T-helper 2 cell treated with Interferon-gamma antibody and Interleukin-4, amounts not matched to agents 5 μg/mL and 100 μg/mL, for 36 hours (primary cell): ENCODE measurements at regions not wholly inside any gene's neighbourhood (a gene's known extent, or its start where the extent isn't known, plus 50 kb on each side); places are given as distances from the start of the nearest gene placed in this dataset.
A peak's percentile ranks its signal among the peaks of the same experiment; 100 is the strongest.

Experiments
- DNase-seq: peaks from one replicate; pipeline ENCODE4 v3.0.0; 2021; ENCODE audit warnings: low spot score
- H3K27ac Mint-ChIP-seq: one replicate; pipeline ENCODE4 v1.8.0; 2021; ENCODE audit warnings: mild to moderate bottlenecking, mixed read lengths
- H3K27me3 Mint-ChIP-seq: one replicate; pipeline ENCODE4 v1.8.0; 2021; ENCODE audit warnings: low read depth, mixed read lengths
- H3K36me3 Mint-ChIP-seq: one replicate; pipeline ENCODE4 v1.8.0; 2021; ENCODE audit warnings: low read depth, mixed read lengths
- H3K4me1 Mint-ChIP-seq: one replicate; pipeline ENCODE4 v1.8.0; 2021; ENCODE audit warnings: low read depth, mixed read lengths
- H3K4me3 Mint-ChIP-seq: one replicate; pipeline ENCODE4 v1.8.0; 2022; ENCODE audit warnings: mild to moderate bottlenecking, moderate library complexity, mixed read lengths
- H3K9me3 Mint-ChIP-seq: one replicate; pipeline ENCODE4 v1.8.0; 2021; ENCODE audit warnings: mixed read lengths

DNA sequence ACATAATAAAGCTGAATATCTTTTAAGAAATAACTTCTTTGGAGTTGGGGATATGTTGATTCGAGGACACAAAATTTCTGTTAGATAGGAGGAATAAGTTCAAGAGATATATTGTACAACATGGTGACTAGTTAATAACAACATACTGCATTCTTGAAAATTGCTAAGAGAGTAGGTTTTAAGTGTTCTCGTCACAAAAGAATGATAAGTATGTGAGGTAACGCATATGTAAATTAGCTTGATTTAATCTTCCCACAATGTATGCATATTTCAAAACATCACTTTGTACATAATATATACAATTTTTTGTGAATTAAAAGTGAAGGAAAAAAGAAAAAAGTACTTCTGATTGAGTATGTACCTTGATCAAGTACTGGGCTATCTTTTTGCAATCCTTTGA is 428.0 kb upstream of the TRPC7 start:
- H3K4me1 Mint-ChIP-seq = no peaks in the 10 kb centered on the region
- no peak for DNase-seq
- peaks cover 6% of the 10 kb centered on the region for H3K9me3 Mint-ChIP-seq
- H3K4me3 Mint-ChIP-seq = no peak overlapping the region
- H3K36me3 Mint-ChIP-seq = no peaks in the 10 kb centered on the region
- H3K27ac Mint-ChIP-seq = no peak overlapping the region
- no peaks in the 10 kb centered on the region for H3K27me3 Mint-ChIP-seq

DNA sequence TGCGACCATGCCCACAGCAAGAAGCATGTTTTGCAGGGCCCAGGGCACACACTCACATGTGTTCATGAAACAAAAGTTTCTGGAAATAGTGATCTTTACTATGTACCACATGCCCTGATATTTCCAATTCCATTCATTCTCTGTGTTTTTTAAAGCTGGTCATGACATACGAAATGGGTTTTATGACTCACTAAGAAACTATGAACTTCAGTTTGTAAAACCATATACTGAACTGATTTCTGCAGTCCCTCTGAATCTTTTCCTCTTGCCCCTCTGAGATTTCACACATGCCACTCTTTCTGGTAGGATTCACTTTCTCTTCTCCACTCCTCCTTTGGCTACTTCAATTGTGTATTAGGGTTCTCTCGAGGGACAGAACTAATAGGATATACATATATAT is 416.1 kb upstream of the TRPC7 start:
- no peak overlapping the region for H3K27ac Mint-ChIP-seq
- no peaks in the 10 kb centered on the region for H3K9me3 Mint-ChIP-seq
- DNase-seq = no peak
- H3K4me1 Mint-ChIP-seq = no peaks in the 10 kb centered on the region
- H3K36me3 Mint-ChIP-seq = no peaks in the 10 kb centered on the region
- no peak overlapping the region for H3K4me3 Mint-ChIP-seq
- no peaks in the 10 kb centered on the region for H3K27me3 Mint-ChIP-seq

DNA sequence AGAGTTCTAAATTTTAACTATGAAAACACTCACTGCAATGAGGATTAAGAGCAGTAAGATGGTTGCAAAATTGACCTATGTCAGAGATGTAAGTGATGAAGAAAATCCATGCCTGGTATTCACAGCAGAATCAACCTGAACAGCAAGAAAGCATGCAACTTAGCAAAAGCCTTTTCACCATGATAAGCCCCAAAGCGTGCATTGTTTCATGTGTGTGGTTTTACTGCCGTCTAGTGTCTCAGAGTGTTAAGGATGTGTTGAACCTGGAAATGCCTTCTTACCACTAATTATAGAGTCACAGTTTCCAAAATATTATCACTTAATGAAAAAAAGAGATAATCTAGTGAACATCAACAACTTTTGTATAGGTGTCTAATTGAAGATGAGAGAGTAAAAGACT is 415.2 kb upstream of the TRPC7 start:
- Mint-ChIP-seq H3K4me3 (no peak overlapping the region), H3K27me3 (no peaks in the 10 kb centered on the region), H3K27ac (no peak overlapping the region), H3K9me3 (no peaks in the 10 kb centered on the region), H3K4me1 (no peaks in the 10 kb centered on the region), H3K36me3 (no peaks in the 10 kb centered on the region)
- no peak for DNase-seq

DNA sequence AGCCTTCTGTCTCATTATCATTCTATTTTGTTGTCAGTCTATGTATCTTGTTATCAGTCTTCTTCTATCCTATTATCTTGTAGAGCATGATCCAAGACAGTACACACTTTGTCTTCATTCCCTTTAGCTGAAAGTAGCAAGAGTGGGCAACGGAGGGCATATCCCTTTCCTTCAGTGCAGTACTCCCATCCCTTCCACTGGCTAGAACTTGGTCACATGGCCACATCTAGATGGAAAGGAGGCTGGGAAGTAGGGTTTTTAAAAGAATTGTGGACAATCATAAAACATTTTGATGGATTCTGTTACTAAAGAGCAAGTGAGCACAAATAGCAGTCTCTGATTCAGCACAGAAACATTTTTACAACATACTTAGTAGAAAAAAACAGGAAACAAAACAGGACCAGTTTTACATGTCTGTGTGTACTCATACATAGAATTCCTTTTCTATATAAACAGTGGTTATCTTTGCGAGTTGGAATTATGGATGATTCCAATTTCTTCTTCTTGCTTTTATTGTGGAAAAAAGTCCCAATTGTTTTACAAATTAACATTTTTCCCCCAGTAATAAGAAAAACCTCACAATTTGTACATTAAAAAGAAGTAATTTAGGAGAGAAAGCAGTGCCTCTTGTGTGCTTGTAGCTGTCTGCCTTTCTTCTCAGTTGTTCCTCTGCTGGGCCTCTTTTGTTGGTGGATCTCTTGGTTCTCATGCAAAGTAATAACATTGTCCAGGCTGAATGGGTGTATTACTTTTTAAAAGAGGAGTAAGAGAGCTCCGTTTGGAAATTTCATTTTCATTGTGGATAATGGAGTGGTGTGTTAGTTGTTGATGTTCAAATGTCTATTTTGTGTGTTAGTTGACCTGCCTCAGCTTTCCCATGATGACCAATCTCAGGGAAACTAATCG is 410.9 kb upstream of the TRPC7 start:
- Mint-ChIP-seq H3K27me3 (no peaks in the 10 kb centered on the region), H3K27ac (no peak overlapping the region), H3K36me3 (no peaks in the 10 kb centered on the region), H3K4me1 (no peaks in the 10 kb centered on the region), H3K9me3 (no peaks in the 10 kb centered on the region), H3K4me3 (no peak overlapping the region)
- no peak for DNase-seq

DNA sequence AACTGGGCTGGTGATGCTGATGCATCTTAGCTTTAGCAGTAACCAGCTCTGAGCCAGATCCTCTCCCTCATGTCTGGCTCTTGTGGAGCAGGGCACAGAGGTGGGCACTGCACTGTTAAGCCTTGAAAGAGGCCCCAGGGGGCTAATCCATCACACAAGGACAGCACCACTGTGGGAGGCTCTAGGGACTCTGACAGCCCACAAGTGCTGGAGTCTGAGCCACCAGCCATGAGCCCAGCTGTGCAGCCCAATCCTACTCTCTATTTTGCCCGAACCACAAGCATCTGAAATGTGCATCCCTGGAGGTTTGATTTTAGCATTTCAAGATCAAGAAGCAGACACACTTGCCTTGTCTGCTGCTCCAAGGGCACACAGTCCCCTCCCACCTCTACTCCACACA is 407.1 kb upstream of the TRPC7 start:
- no peak overlapping the region for H3K27ac Mint-ChIP-seq
- no peaks in the 10 kb centered on the region for H3K9me3 Mint-ChIP-seq
- H3K36me3 Mint-ChIP-seq = no peaks in the 10 kb centered on the region
- no peaks in the 10 kb centered on the region for H3K27me3 Mint-ChIP-seq
- H3K4me1 Mint-ChIP-seq = no peaks in the 10 kb centered on the region
- DNase-seq = no peak
- no peak overlapping the region for H3K4me3 Mint-ChIP-seq

DNA sequence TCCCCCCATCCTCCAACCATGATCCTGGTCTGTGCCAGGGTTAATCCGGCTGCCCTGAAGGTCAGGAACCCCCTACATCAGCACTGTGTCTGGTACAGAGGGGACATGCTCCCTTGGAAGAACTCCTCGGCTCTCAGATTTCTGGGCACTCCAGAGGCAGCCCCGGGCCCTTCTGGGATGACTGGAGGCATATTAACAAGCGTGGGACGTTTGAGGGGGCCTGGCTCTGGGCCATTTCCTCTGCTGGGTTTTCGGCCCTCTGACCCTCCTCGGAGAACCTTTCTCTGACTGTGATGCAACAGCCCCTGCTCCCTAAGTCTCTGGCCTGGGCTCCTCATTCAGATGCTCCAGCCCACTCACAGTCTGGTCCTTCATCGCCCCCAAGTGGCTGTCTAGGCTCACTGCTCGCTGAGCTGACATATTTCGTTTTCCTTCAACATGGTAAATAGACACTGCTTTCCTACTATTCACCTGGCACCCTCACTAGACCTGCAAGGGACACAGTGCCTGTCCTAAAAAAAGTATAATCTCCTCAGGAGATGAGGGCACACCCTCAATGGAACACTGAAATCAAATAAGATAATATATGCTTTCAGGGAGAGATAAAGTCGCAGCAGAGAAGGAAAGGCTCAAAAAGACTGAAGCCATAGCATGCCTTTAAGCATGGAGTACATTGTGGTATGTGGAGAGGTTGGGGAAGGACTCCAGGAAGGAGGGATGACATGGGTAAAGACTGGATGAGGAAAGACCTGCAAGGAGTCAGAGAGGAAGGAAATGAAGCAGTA is 404.7 kb upstream of the TRPC7 start:
- Mint-ChIP-seq H3K27ac (no peak overlapping the region), H3K36me3 (no peaks in the 10 kb centered on the region), H3K4me1 (no peaks in the 10 kb centered on the region), H3K27me3 (no peaks in the 10 kb centered on the region), H3K4me3 (no peak overlapping the region), H3K9me3 (no peaks in the 10 kb centered on the region)
- DNase-seq = peak; percentile 13

DNA sequence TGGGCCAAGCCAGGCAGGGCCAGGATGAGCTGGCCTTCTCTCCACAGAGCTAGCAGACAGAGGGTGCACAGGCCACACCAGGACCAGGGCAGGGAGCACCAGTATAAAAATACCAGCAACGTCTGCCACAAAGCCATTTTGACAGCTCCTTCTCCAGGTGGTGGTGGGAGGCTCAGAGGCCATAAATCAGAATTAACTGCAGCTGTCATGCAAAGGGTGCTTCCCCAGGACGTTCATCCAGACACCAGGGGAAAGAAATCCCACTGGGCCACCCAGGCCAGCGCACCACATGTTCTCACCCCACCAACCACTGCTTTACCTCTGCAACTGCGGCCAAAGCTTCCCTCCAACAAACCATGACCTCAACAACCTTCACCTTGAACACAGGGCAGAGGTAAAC is 403.7 kb upstream of the TRPC7 start:
- H3K4me1 Mint-ChIP-seq = no peaks in the 10 kb centered on the region
- no peaks in the 10 kb centered on the region for H3K36me3 Mint-ChIP-seq
- H3K4me3 Mint-ChIP-seq = no peak overlapping the region
- H3K27me3 Mint-ChIP-seq = no peaks in the 10 kb centered on the region
- no peak overlapping the region for H3K27ac Mint-ChIP-seq
- no peak for DNase-seq
- no peaks in the 10 kb centered on the region for H3K9me3 Mint-ChIP-seq

DNA sequence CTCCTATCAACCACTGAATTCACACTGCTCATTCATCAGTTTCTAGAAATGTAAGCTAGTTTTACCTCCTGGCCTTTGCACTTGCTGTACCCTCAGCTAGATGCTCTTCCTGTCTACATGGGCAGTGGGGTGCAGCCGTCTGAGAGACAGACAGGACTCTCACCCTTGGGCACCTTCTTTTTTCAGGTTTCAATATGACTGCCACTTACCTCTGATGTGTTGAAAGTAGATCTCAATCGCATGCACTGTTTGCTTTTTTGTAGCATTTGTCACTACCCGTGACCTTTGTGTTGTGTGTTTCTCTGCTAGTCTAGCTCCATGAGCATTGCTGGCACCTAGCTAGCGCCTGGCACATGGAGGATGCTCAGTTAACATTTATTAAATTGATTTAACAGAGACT is 403.1 kb upstream of the TRPC7 start:
- no peak overlapping the region for H3K27ac Mint-ChIP-seq
- H3K4me3 Mint-ChIP-seq = no peak overlapping the region
- H3K27me3 Mint-ChIP-seq = no peaks in the 10 kb centered on the region
- no peaks in the 10 kb centered on the region for H3K4me1 Mint-ChIP-seq
- DNase-seq = no peak
- no peaks in the 10 kb centered on the region for H3K9me3 Mint-ChIP-seq
- no peaks in the 10 kb centered on the region for H3K36me3 Mint-ChIP-seq

DNA sequence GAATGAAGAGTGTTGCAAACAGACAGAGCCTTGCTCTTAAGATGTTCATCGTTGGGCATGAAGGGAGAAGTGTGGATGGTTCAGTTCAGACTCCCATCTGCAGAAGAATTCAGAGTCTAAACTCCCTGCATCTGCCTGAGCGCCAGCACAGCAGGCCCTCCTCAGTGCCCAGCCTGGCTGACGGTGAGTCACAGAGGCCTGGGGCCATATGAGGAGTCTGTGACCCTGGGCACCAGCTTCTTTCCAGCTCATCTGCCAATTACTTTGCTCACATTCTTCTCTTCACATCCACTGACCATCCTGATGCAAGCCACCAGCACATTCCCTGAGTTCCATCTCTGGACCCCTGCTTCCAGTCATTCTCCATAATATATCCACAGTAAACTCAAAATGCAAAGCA is 401.1 kb upstream of the TRPC7 start:
- no peak overlapping the region for H3K27ac Mint-ChIP-seq
- H3K27me3 Mint-ChIP-seq = no peaks in the 10 kb centered on the region
- H3K4me3 Mint-ChIP-seq = no peak overlapping the region
- no peaks in the 10 kb centered on the region for H3K4me1 Mint-ChIP-seq
- no peaks in the 10 kb centered on the region for H3K36me3 Mint-ChIP-seq
- DNase-seq = no peak
- H3K9me3 Mint-ChIP-seq = no peaks in the 10 kb centered on the region

DNA sequence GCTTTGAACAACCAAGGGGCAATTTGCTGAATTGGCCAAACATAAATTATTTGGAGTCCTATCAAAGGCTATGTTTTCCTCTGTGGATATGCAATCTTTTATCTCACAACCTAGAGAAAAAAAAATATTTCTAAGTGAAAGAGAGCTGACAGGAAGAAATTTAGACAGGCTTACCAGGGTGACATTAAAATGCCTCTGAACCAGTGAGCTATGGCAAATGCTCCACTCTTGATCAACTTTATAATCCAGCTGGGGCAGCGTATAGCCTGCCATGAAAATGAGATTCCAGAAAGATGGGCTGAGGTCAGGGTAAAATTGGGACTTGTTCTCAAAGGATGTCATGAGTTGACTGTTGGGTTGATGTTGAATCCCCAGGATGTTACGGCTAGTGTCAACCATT is 399.3 kb upstream of the TRPC7 start:
- Mint-ChIP-seq H3K27me3 (no peaks in the 10 kb centered on the region), H3K4me3 (no peak overlapping the region), H3K36me3 (no peaks in the 10 kb centered on the region)

DNA sequence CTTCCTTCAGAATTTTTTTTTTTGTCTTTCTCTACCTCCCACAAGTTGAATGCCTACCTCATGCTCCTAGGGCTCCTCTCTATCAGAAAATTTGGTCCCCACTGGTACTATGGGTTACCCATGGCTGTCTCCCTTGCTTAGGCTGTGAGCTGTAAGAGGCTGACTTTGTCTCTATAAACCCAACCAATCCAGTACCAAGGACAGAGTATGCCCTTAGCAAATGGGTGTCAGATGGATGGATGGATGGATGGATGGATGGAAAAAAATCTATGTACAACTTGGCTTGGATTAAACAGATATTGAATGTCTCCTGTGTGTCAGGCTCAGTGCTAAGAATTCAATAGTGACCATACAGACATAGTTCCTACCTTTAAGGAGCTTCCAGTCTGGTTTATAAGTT is 398.2 kb upstream of the TRPC7 start:
- H3K27ac Mint-ChIP-seq = no peak overlapping the region
- H3K9me3 Mint-ChIP-seq = no peaks in the 10 kb centered on the region
- no peaks in the 10 kb centered on the region for H3K27me3 Mint-ChIP-seq
- no peak overlapping the region for H3K4me3 Mint-ChIP-seq
- H3K4me1 Mint-ChIP-seq = no peaks in the 10 kb centered on the region
- H3K36me3 Mint-ChIP-seq = no peaks in the 10 kb centered on the region
- DNase-seq = no peak

More for the DNA sequence above, 399.3 kb upstream of the TRPC7 start:
- H3K27ac Mint-ChIP-seq = no peak overlapping the region
- H3K4me1 Mint-ChIP-seq = no peaks in the 10 kb centered on the region
- DNase-seq = no peak
- no peaks in the 10 kb centered on the region for H3K9me3 Mint-ChIP-seq

DNA sequence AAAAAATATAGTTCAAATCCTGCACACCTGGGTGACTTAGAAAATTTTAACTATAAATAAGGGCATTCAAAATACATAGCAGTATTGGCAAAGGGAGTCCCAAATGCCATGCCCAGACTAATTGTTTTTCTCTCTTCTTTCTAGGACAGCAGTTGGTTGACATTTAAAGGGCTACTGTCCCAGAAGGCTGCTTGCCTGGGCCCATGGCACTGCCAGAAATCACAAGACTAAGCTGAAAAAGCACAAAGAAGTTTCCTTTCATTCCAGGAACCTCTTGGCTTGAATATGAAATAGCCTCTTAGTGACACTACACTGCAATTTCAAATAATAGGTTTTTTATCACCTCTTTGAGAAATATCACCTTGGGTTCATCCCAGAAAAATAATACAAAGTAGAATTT is 388.9 kb upstream of the TRPC7 start:
- H3K4me1 Mint-ChIP-seq = no peaks in the 10 kb centered on the region

DNA sequence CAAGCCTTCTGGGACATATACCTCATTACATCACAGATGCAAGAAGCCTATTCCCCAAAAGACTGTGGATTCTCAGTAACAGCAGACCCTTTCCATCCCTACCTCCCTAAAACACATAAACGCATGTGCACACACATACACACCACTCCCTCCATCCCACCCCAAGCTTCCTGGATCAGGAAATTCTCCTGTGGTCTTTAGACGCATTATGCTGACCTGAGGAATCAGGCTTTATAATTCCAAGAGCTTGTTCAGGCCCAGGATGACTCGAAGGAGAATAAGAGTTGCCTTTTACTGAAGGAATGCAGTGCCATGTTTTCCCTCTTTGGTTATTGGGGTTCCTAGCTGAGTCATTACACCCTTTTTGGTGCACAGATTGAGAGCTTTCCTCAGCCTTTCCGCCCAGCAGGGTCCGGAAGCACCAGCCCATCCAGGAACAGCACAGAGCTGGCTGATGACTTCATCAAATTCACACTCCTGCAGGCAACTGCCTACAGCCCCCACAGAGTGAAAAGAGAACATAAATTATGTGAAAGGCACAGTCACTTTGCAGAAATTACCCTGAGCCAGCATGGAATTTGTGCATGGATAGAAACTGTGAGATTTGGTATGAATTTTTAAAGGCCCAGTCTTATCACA is 385.0 kb upstream of the TRPC7 start:
- H3K9me3 Mint-ChIP-seq = no peaks in the 10 kb centered on the region
- H3K27ac Mint-ChIP-seq = no peak overlapping the region
- H3K4me3 Mint-ChIP-seq = no peak overlapping the region
- DNase-seq = no peak
- no peaks in the 10 kb centered on the region for H3K4me1 Mint-ChIP-seq
- no peaks in the 10 kb centered on the region for H3K27me3 Mint-ChIP-seq
- H3K36me3 Mint-ChIP-seq = no peaks in the 10 kb centered on the region

More for the DNA sequence above, 388.9 kb upstream of the TRPC7 start:
- no peaks in the 10 kb centered on the region for H3K36me3 Mint-ChIP-seq
- DNase-seq = no peak
- H3K4me3 Mint-ChIP-seq = no peak overlapping the region
- H3K27ac Mint-ChIP-seq = no peak overlapping the region
- H3K9me3 Mint-ChIP-seq = no peaks in the 10 kb centered on the region
- no peaks in the 10 kb centered on the region for H3K27me3 Mint-ChIP-seq

DNA sequence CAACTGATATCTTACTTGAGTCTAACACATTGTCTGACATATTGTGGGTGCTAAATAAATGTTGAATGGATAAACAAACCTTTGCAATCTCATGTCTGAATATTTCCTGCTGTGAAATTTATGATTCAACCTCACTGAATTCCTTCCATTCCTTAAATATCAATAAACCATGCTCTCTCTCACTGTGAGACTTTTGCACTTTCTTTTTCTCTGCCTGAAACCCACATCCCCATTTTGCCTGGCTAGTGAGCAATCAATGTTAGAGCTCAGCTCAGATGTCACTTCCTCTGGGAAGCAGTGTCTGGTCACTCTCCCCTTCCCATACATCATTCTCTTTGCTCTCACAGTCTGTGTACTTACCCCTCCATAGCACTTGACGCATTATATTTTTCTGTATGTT is 383.7 kb upstream of the TRPC7 start:
- Mint-ChIP-seq H3K27me3 (no peaks in the 10 kb centered on the region), H3K27ac (no peak overlapping the region), H3K4me3 (no peak overlapping the region), H3K36me3 (no peaks in the 10 kb centered on the region), H3K9me3 (peaks cover under 1% of the 10 kb centered on the region), H3K4me1 (no peaks in the 10 kb centered on the region)
- no peak for DNase-seq
